Upper lobe of left lung (tissue), 6 donors: ENCODE measurements at regions not wholly inside any gene's neighbourhood (a gene's known extent, or its start where the extent isn't known, plus 50 kb on each side); places are given as distances from the start of the nearest gene placed in this dataset.

Experiments
- ATAC-seq, 2 donors: fragments of 200-7000 bp; cut with Tn5 transposase; one replicate each; pipeline ENCODE4 v1.9.1; 2022; ENCODE audit warnings: mild to moderate bottlenecking in 2 of 2, moderate library complexity in 2 of 2; ENCODE audit not compliant: low FRiP score in 2 of 2
- DNase-seq, 2 donors: peaks; one replicate each; pipeline ENCODE4 v3.0.0-alpha.2; 2019 to 2020
- H3K27ac ChIP-seq, 4 donors: fragments of 200-600 bp; sonication (generic); one replicate each; pipeline ENCODE4 v1.5.1; 2016 to 2019
- H3K27me3 ChIP-seq, 4 donors: fragments of 200-600 bp; sonication (generic); one replicate each; pipeline ENCODE4 v1.5.1; 2017 to 2019
- H3K36me3 ChIP-seq, 4 donors: fragments of 200-600 bp; sonication (generic); one replicate each; pipeline ENCODE4 v1.5.1; 2016 to 2019
- H3K4me1 ChIP-seq, 4 donors: fragments of 200-600 bp; sonication (generic); one replicate each; pipeline ENCODE4 v1.5.1; 2018 to 2019
- H3K4me3 ChIP-seq, 4 donors: fragments of 200-600 bp; sonication (generic); one replicate each; pipeline ENCODE4 v1.5.1; 2017 to 2019; ENCODE audit warnings: mild to moderate bottlenecking in 2 of 4, moderate library complexity in 1 of 4
- H3K9me3 ChIP-seq, 4 donors: fragments of 200-600 bp; sonication (generic); one replicate each; pipeline ENCODE4 v1.5.1; 2018 to 2019
- CTCF ChIP-seq, 6 experiments: fragments of 450-650 bp in 4 of 6; fragments of 200-600 bp in 2 of 6; sonication (generic) in 2 of 6; IDR thresholded peaks; one replicate each; pipeline ENCODE4 v1.5.1; 2016 to 2019; ENCODE audit warnings: antibody characterized with exemption in 6 of 6
- EP300 ChIP-seq, 4 donors: sonication (generic); formaldehyde crosslinking; IDR thresholded peaks; one replicate each; pipeline ENCODE4 v1.5.1; 2017; ENCODE audit warnings: antibody characterized with exemption in 4 of 4, control low read depth in 2 of 4
- POLR2A ChIP-seq, 4 donors: fragments of 450-650 bp; IDR thresholded peaks; one replicate each; pipeline ENCODE4 v1.5.1; 2016 to 2017; ENCODE audit warnings: antibody characterized with exemption in 4 of 4, mild to moderate bottlenecking in 2 of 4
- POLR2AphosphoS5 ChIP-seq, 2 donors: sonication (generic); formaldehyde crosslinking; IDR thresholded peaks; one replicate each; pipeline ENCODE4 v1.5.1; 2017; ENCODE audit warnings: antibody characterized with exemption in 2 of 2
- WGBS, 2 donors: methylation state at CpG; one replicate each; pipeline ENCODE4 v1.1.5; 2017 to 2018; 5-methylcytosine and 5-hydroxymethylcytosine counted together
- donor health status: DM: no; HTN: no; CAD: no; lungs with moderate emphysema.
- donor health status: DM: no; HTN: yes; CAD: no; lungs with severe emphysema.

GRCh38 chr1:234775477-234776246 lies 165.7 kb upstream of the IRF2BP2 start:
- Histone ChIP-seq H3K36me3 (no peaks in the 10 kb centered on the region), H3K4me1 (peaks cover 13 to 30% (median 16%) of the 10 kb centered on the region in 4 donors), H3K27me3 (peaks cover 0 to 3% (median 0%) of the 10 kb centered on the region in 4 donors), H3K9me3 (no peaks in the 10 kb centered on the region), H3K4me3 (no peak overlapping the region), H3K27ac (peak overlapping the region in 3 of 4 donors; percentile 38 to 52 (median 41))
- WGBS, 2 donors, result 72 to 84% methylated on average over 10 to 12 of the region's 12 CpGs
- TF ChIP-seq POLR2A (IDR thresholded peaks at IDR 0.05) (no peak), EP300 (IDR thresholded peaks at IDR 0.05) (no peak), CTCF (IDR thresholded peaks at IDR 0.05) (no peak), POLR2AphosphoS5 (IDR thresholded peaks at IDR 0.05) (no peak)
- ATAC-seq, result peak in 1 of 2 donors; percentile 23
- peak in 1 of 2 donors; percentile 62 for DNase-seq

- TF ChIP-seq CTCF (IDR thresholded peaks at IDR 0.05) (no peak), POLR2AphosphoS5 (IDR thresholded peaks at IDR 0.05) (peak in 1 of 2 donors; percentile 12), POLR2A (IDR thresholded peaks at IDR 0.05) (peak in 1 of 4 donors; percentile 15)
- H3K4me1 ChIP-seq, result peaks cover 15 to 33% (median 17%) of the 10 kb centered on the region in 4 donors
- no peak for DNase-seq
- WGBS, 2 donors, result 64 to 69% methylated on average over 2 of the region's 2 CpGs
- H3K27ac ChIP-seq, result peak overlapping the region; percentile 10 to 52 (median 40)
- peak in 1 of 2 donors; percentile 30 for ATAC-seq
- H3K4me3 ChIP-seq, result no peak overlapping the region
- H3K27me3 ChIP-seq, result peaks cover 0 to 3% (median 0%) of the 10 kb centered on the region in 4 donors
- no peaks in the 10 kb centered on the region for H3K36me3 ChIP-seq
- no peaks in the 10 kb centered on the region for H3K9me3 ChIP-seq
Measured at GRCh38 chr1:234774971-234775370, 165.0 kb upstream of the IRF2BP2 start.

GRCh38 chr1:234773936-234774677 lies 164.1 kb upstream of the IRF2BP2 start:
- ATAC-seq (no peak), DNase-seq (no peak)
- no peaks in the 10 kb centered on the region for H3K36me3 ChIP-seq
- no peak overlapping the region for H3K27ac ChIP-seq
- no peak overlapping the region for H3K4me3 ChIP-seq
- no peak for TF ChIP-seq POLR2AphosphoS5 (IDR thresholded peaks at IDR 0.05)
- no peak for TF ChIP-seq POLR2A (IDR thresholded peaks at IDR 0.05)
- TF ChIP-seq EP300 (IDR thresholded peaks at IDR 0.05), result no peak
- no peak for TF ChIP-seq CTCF (IDR thresholded peaks at IDR 0.05)
- H3K27me3 ChIP-seq, result peaks cover 0 to 3% (median 0%) of the 10 kb centered on the region in 4 donors
- 92 to 95% methylated on average over 4 of the region's 4 CpGs for WGBS, 2 donors
- H3K4me1 ChIP-seq, result peaks cover 15 to 33% (median 18%) of the 10 kb centered on the region in 4 donors
- H3K9me3 ChIP-seq, result no peaks in the 10 kb centered on the region

- 34 to 35% methylated on average over 22 of the region's 22 CpGs for WGBS, 2 donors
- peak; percentile 71 to 92 for DNase-seq
- no peaks in the 10 kb centered on the region for H3K36me3 ChIP-seq
- H3K27ac ChIP-seq, result peak overlapping the region; percentile 57 to 78 (median 71)
- no peaks in the 10 kb centered on the region for H3K9me3 ChIP-seq
- ATAC-seq, result peak; percentile 64 to 84
- H3K27me3 ChIP-seq, result no peaks in the 10 kb centered on the region
- TF ChIP-seq EP300 (IDR thresholded peaks at IDR 0.05) (peak in 1 of 4 donors; percentile 65), POLR2A (IDR thresholded peaks at IDR 0.05) (peak in 1 of 4 donors; percentile 59), CTCF (IDR thresholded peaks at IDR 0.05) (no peak), POLR2AphosphoS5 (IDR thresholded peaks at IDR 0.05) (peak; percentile 76 to 79)
- peaks cover 15 to 31% (median 18%) of the 10 kb centered on the region in 4 donors for H3K4me1 ChIP-seq
- peak overlapping the region in 2 of 4 donors; percentile 5 to 9 for H3K4me3 ChIP-seq
Measured at GRCh38 chr1:234772345-234773147, 162.6 kb upstream of the IRF2BP2 start.
